Urothelium cell line (cell line): ENCODE measurements at regions not wholly inside any gene's neighbourhood (a gene's known extent, or its start where the extent isn't known, plus 50 kb on each side); places are given as distances from the start of the nearest gene placed in this dataset.
"Not testable (repeated sequence)": the region's sequence is repeated elsewhere in the genome, so short reads cannot be mapped to it uniquely, and the experiment has no call there.

Experiments used
- DNase-seq: peaks from one replicate; pipeline ENCODE4 v3.0.0; 2011; ENCODE audit warnings: low spot score, mixed read lengths
- FAIRE-seq: peaks from 2 replicates; lab custom pipeline; 2011; peaks lifted over from hg19 to GRCh38; lab: Jason Lieb, UNC

- no peak for FAIRE-seq
- no peak for DNase-seq
Observed at GRCh38 chr6:9085054-9085708, 649.8 kb upstream of the SLC35B3 start.

- FAIRE-seq, result no peak
- DNase-seq, result no peak
Observed at GRCh38 chr6:9083108-9083507, 647.8 kb upstream of the SLC35B3 start.

GRCh38 chr6:9066726-9067125 lies 631.4 kb upstream of the SLC35B3 start:
- DNase-seq (no peak), FAIRE-seq (no peak)

GRCh38 chr6:9064156-9064555 lies 628.8 kb upstream of the SLC35B3 start:
- no peak for DNase-seq
- no peak for FAIRE-seq

- DNase-seq (no peak), FAIRE-seq (no peak)
Observed at GRCh38 chr6:9062596-9062995, 627.3 kb upstream of the SLC35B3 start.

- DNase-seq (no peak), FAIRE-seq (no peak)
Observed at GRCh38 chr6:9057937-9058336, 622.6 kb upstream of the SLC35B3 start.

GRCh38 chr6:9056556-9056955 lies 621.2 kb upstream of the SLC35B3 start:
- FAIRE-seq, result no peak

GRCh38 chr6:9044426-9044825 lies 609.1 kb upstream of the SLC35B3 start:
- FAIRE-seq (no peak), DNase-seq (no peak)

More at GRCh38 chr6:9056556-9056955, 621.2 kb upstream of the SLC35B3 start:
- no peak for DNase-seq

GRCh38 chr6:9040718-9041117 lies 605.4 kb upstream of the SLC35B3 start:
- DNase-seq (no peak), FAIRE-seq (no peak)

GRCh38 chr6:9039258-9039657 lies 603.9 kb upstream of the SLC35B3 start:
- no peak for FAIRE-seq
- DNase-seq, result no peak

GRCh38 chr6:9028086-9028485 lies 592.7 kb upstream of the SLC35B3 start:
- FAIRE-seq (no peak), DNase-seq (no peak)

GRCh38 chr6:9025796-9026394 lies 590.5 kb upstream of the SLC35B3 start:
- DNase-seq, result no peak
- FAIRE-seq, result no peak

GRCh38 chr6:9025228-9025627 lies 589.9 kb upstream of the SLC35B3 start:
- no peak for DNase-seq

GRCh38 chr6:9024246-9024645 lies 588.9 kb upstream of the SLC35B3 start:
- FAIRE-seq, DNase-seq: not testable (repeated sequence)

More at GRCh38 chr6:9025228-9025627, 589.9 kb upstream of the SLC35B3 start:
- FAIRE-seq, result no peak

GRCh38 chr6:9020001-9020400 lies 584.7 kb upstream of the SLC35B3 start:
- FAIRE-seq, result no peak
- DNase-seq, result no peak

GRCh38 chr6:9009931-9010330 lies 574.6 kb upstream of the SLC35B3 start:
- DNase-seq, result no peak
- no peak for FAIRE-seq

GRCh38 chr6:9007027-9007426 lies 571.7 kb upstream of the SLC35B3 start:
- no peak for DNase-seq
- no peak for FAIRE-seq

- DNase-seq (no peak), FAIRE-seq (no peak)
Observed at GRCh38 chr6:9002833-9003232, 567.5 kb upstream of the SLC35B3 start.

- no peak for DNase-seq
- no peak for FAIRE-seq
Observed at GRCh38 chr6:8995156-8995555, 559.8 kb upstream of the SLC35B3 start.

GRCh38 chr6:8993111-8993510 lies 557.8 kb upstream of the SLC35B3 start:
- DNase-seq (no peak), FAIRE-seq (no peak)

- no peak for FAIRE-seq
- DNase-seq, result no peak
Observed at GRCh38 chr6:8991844-8992243, 556.5 kb upstream of the SLC35B3 start.

GRCh38 chr6:8990075-8990474 lies 554.7 kb upstream of the SLC35B3 start:
- FAIRE-seq (no peak), DNase-seq (no peak)
